H1 (cell line): ENCODE measurements at regions not wholly inside any gene's neighbourhood (a gene's known extent, or its start where the extent isn't known, plus 50 kb on each side); places are given as distances from the start of the nearest gene placed in this dataset.

Experiments
- CTCF ChIA-PET: fragments of 300-600 bp; sonication (Branson Sonifier 250); formaldehyde crosslinking; loops from one replicate; lab custom pipeline; 2021; ENCODE audit not compliant: partially characterized antibody; lab: Charles Lee
- POLR2A ChIA-PET: fragments of 300-600 bp; sonication (Branson Sonifier 250); formaldehyde crosslinking; loops from one replicate; lab custom pipeline; 2021; ENCODE audit warnings: inconsistent platforms; ENCODE audit not compliant: partially characterized antibody; lab: Charles Lee
- DNase-seq, 2 experiments: peaks; one replicate each; pipeline versions ENCODE4 v3.0.0 to v3.0.0-alpha.2; 2010 to 2022; ENCODE audit warnings: low spot score in 2 of 2, low read depth in 1 of 2, mixed read lengths in 1 of 2
- FAIRE-seq: peaks from 2 replicates; lab custom pipeline; 2011; peaks lifted over from hg19 to GRCh38; lab: Jason Lieb, UNC
- H2AFZ ChIP-seq: 2 replicates; pipeline ENCODE4 v1.8.1; 2012; ENCODE audit warnings: low read length, inconsistent platforms
- H2AK5ac ChIP-seq: 2 replicates; pipeline ENCODE4 v1.6.1; 2013; ENCODE audit warnings: low read depth, low read length
- H2BK120ac ChIP-seq: replicated peaks from 2 replicates; pipeline ENCODE3; 2013; ENCODE audit warnings: low read depth, low read length, inconsistent platforms
- H2BK12ac ChIP-seq: 2 replicates; pipeline ENCODE4 v1.6.1; 2013; ENCODE audit warnings: low read depth, low read length
- H2BK15ac ChIP-seq: 2 replicates; pipeline ENCODE4 v1.6.1; 2013; ENCODE audit warnings: low read length
- H2BK20ac ChIP-seq: 2 replicates; pipeline ENCODE4 v1.6.1; 2013; ENCODE audit warnings: low read length
- H2BK5ac ChIP-seq: 2 replicates; pipeline ENCODE4 v1.6.1; 2013; ENCODE audit warnings: low read depth, low read length
- H3K14ac ChIP-seq: 2 replicates; pipeline ENCODE4 v1.6.1; 2013; ENCODE audit warnings: inconsistent platforms; ENCODE audit not compliant: insufficient read length
- H3K18ac ChIP-seq: 2 replicates; pipeline ENCODE4 v1.6.1; 2013; ENCODE audit warnings: low read length; ENCODE audit errors: extremely low read depth
- H3K23ac ChIP-seq: 2 replicates; pipeline ENCODE4 v1.6.1; 2013; ENCODE audit warnings: inconsistent platforms; ENCODE audit not compliant: insufficient read length
- H3K23me2 ChIP-seq: 2 replicates; pipeline ENCODE4 v1.6.1; 2013; ENCODE audit warnings: low read depth, low read length
- H3K27ac ChIP-seq: 2 replicates; pipeline ENCODE4 v1.6.1; 2011; ENCODE audit warnings: low read depth, low read length, inconsistent platforms
- H3K27me3 ChIP-seq, 4 experiments: replicated peaks in 1 of 4; 1 replicate in 1 of 4; 2 replicates in 3 of 4; pipeline versions ENCODE4 v1.6.1 to v1.8.1; 2011 to 2013; ENCODE audit warnings: low read length in 3 of 4, mild to moderate bottlenecking in 3 of 4, inconsistent platforms in 2 of 4, mixed read lengths in 2 of 4, moderate library complexity in 1 of 4; ENCODE audit not compliant: control insufficient read depth in 3 of 4, insufficient read depth in 3 of 4; ENCODE audit errors: extremely low read depth in 1 of 4
- H3K36me3 ChIP-seq, 4 experiments: 2 replicates each; pipeline versions ENCODE4 v1.6.1 to v1.8.1; 2011 to 2013; ENCODE audit warnings: mild to moderate bottlenecking in 4 of 4, low read length in 3 of 4, moderate library complexity in 2 of 4, control low read depth in 1 of 4, inconsistent platforms in 1 of 4; ENCODE audit not compliant: insufficient read depth in 4 of 4, control insufficient read depth in 2 of 4
- H3K4ac ChIP-seq: replicated peaks from 2 replicates; pipeline ENCODE3; 2013; ENCODE audit warnings: low read length, low read depth, mixed read lengths, inconsistent platforms; ENCODE audit not compliant: insufficient read length
- H3K4me1 ChIP-seq, 4 experiments: replicated peaks in 1 of 4; 1 replicate in 1 of 4; 2 replicates in 3 of 4; pipeline versions ENCODE4 v1.6.1 to v1.8.1; 2011 to 2013; ENCODE audit warnings: low read length in 3 of 4, inconsistent platforms in 2 of 4, mixed read lengths in 1 of 4; ENCODE audit not compliant: insufficient read depth in 4 of 4, control insufficient read depth in 3 of 4
- H3K4me2 ChIP-seq, 2 experiments: 2 replicates each; pipeline versions ENCODE4 v1.6.1 to v1.8.1; 2011 to 2013; ENCODE audit warnings: low read depth in 2 of 2, low read length in 2 of 2, control low read depth in 1 of 2, inconsistent platforms in 1 of 2, mild to moderate bottlenecking in 1 of 2; ENCODE audit not compliant: insufficient read depth in 1 of 2
- H3K4me3 ChIP-seq, 4 experiments: fragments of 200-600, 300-600 bp in 1 of 4; sonication (generic), shearing (Covaris generic), sonication (Bioruptor Twin) in 1 of 4; 2 replicates each; pipeline versions ENCODE4 v1.5.1 to v1.8.1; 2011 to 2016; ENCODE audit warnings: low read length in 4 of 4, low read depth in 3 of 4, control low read depth in 2 of 4, inconsistent platforms in 2 of 4, mild to moderate bottlenecking in 2 of 4, mixed read lengths in 1 of 4, moderate library complexity in 1 of 4; ENCODE audit not compliant: insufficient read depth in 2 of 4; ENCODE audit errors: extremely low read depth in 1 of 4
- H3K56ac ChIP-seq: replicated peaks from 2 replicates; pipeline ENCODE3; 2013; ENCODE audit warnings: low read depth, mild to moderate bottlenecking, mixed read lengths, low read length, inconsistent platforms; ENCODE audit not compliant: insufficient read length
- H3K79me1 ChIP-seq: 2 replicates; pipeline ENCODE4 v1.6.1; 2013; ENCODE audit warnings: low read depth, low read length, control low read depth
- H3K79me2 ChIP-seq, 2 experiments: 2 replicates each; pipeline versions ENCODE4 v1.6.1 to v1.8.1; 2012 to 2013; ENCODE audit warnings: low read length in 2 of 2, mild to moderate bottlenecking in 2 of 2, inconsistent platforms in 1 of 2; ENCODE audit not compliant: insufficient read depth in 2 of 2, control insufficient read depth in 1 of 2
- H3K9ac ChIP-seq, 4 experiments: replicated peaks in 1 of 4; 1 replicate in 1 of 4; 2 replicates in 3 of 4; pipeline versions ENCODE4 v1.6.1 to v1.8.1; 2011 to 2013; ENCODE audit warnings: low read depth in 3 of 4, low read length in 3 of 4, control low read depth in 2 of 4, mild to moderate bottlenecking in 2 of 4, moderate library complexity in 2 of 4, inconsistent platforms in 1 of 4; ENCODE audit errors: extremely low read depth in 1 of 4
- H3K9me3 ChIP-seq, 2 experiments: 2 replicates each; pipeline versions ENCODE4 v1.6.1 to v1.8.1; 2012 to 2013; ENCODE audit warnings: mild to moderate bottlenecking in 2 of 2, moderate library complexity in 2 of 2, control low read depth in 1 of 2, inconsistent platforms in 1 of 2, low read depth in 1 of 2, low read length in 1 of 2, mixed read lengths in 1 of 2; ENCODE audit not compliant: insufficient read depth in 2 of 2
- H4K20me1 ChIP-seq, 2 experiments: replicated peaks in 1 of 2; 2 replicates each; pipeline versions ENCODE3 to v1.8.1; 2011 to 2013; ENCODE audit warnings: inconsistent platforms in 2 of 2, low read length in 2 of 2, mild to moderate bottlenecking in 1 of 2; ENCODE audit not compliant: insufficient read depth in 2 of 2, control insufficient read depth in 1 of 2
- H4K5ac ChIP-seq: 2 replicates; pipeline ENCODE4 v1.6.1; 2013; ENCODE audit warnings: low read length, low read depth, mixed read lengths, inconsistent platforms; ENCODE audit not compliant: insufficient read length
- H4K8ac ChIP-seq: 2 replicates; pipeline ENCODE4 v1.8.0; 2013; ENCODE audit warnings: mild to moderate bottlenecking, moderate library complexity, low read length, inconsistent platforms; ENCODE audit not compliant: insufficient read depth; ENCODE audit errors: extremely low read depth
- H4K91ac ChIP-seq: replicated peaks from 2 replicates; pipeline ENCODE3; 2013; ENCODE audit warnings: low read length, mixed read lengths, inconsistent platforms; ENCODE audit not compliant: insufficient read length
- CTBP2 ChIP-seq: IDR thresholded peaks from 2 replicates; pipeline ENCODE4 v1.7.0; 2011; ENCODE audit warnings: borderline replicate concordance, mild to moderate bottlenecking, moderate library complexity, mixed read lengths, low read length; ENCODE audit not compliant: insufficient read depth, insufficient read length
- EP300 ChIP-seq, 2 experiments: IDR thresholded peaks; 1 replicate in 1 of 2; 2 replicates in 1 of 2; pipeline ENCODE4 v1.6.1; 2011 to 2012; ENCODE audit warnings: low read depth in 2 of 2, low read length in 2 of 2, mild to moderate bottlenecking in 2 of 2, borderline replicate concordance in 1 of 2, inconsistent platforms in 1 of 2, moderate library complexity in 1 of 2
- GTF2F1 ChIP-seq: IDR thresholded peaks from 2 replicates; pipeline ENCODE4 v1.6.1; 2012; ENCODE audit warnings: low read depth, low read length, improper control_type of control experiment, borderline replicate concordance
- KDM5A ChIP-seq: fragments of 200-600 bp; IDR thresholded peaks from 2 replicates; pipeline ENCODE4 v1.7.1; 2012; ENCODE audit warnings: mild to moderate bottlenecking, low read length, inconsistent platforms, mixed read lengths
- POLR2A ChIP-seq, 2 experiments: IDR thresholded peaks; 1 replicate in 1 of 2; 2 replicates in 1 of 2; pipeline ENCODE4 v1.6.1; 2011; ENCODE audit warnings: low read depth in 2 of 2, low read length in 2 of 2, mild to moderate bottlenecking in 2 of 2; ENCODE audit errors: control extremely low read depth in 1 of 2
- POU5F1 ChIP-seq: IDR thresholded peaks from 2 replicates; pipeline ENCODE4 v1.6.1; 2011; ENCODE audit warnings: low read depth, mild to moderate bottlenecking, low read length, moderate library complexity
- RBBP5 ChIP-seq: IDR thresholded peaks from 2 replicates; pipeline ENCODE4 v1.7.1; 2012; ENCODE audit warnings: low read depth, mild to moderate bottlenecking, inconsistent platforms, low read length, moderate library complexity, borderline replicate concordance
- TAF7 ChIP-seq: optimal IDR thresholded peaks from 2 replicates; pipeline ENCODE3; 2011; ENCODE audit warnings: low read depth, mild to moderate bottlenecking, inconsistent platforms, low read length, moderate library complexity, borderline replicate concordance
- WGBS, 2 experiments: shearing (Covaris generic) in 1 of 2; methylation state at CpG; one replicate each; pipeline versions ENCODE4 v1.1.6 to v1.1.7; 2013 to 2015; ENCODE audit warnings: low lambda C conversion rate in 2 of 2, mixed read lengths in 2 of 2, inconsistent platforms in 1 of 2, low coverage in 1 of 2, missing lambda C conversion rate in 1 of 2; ENCODE audit not compliant: insufficient replicate concordance in 2 of 2, insufficient coverage in 1 of 2, insufficient read length in 1 of 2; ENCODE audit errors: extremely low coverage in 1 of 2, missing lambda C conversion rate in 1 of 2; 5-methylcytosine and 5-hydroxymethylcytosine counted together
- TF ChIP-seq, protein P1 (sequence below): IDR thresholded peaks from 2 replicates; pipeline ENCODE4 v1.6.1; 2012; ENCODE audit warnings: inconsistent platforms
- TF ChIP-seq, protein P2 (sequence below): IDR thresholded peaks from 2 replicates; pipeline ENCODE4 v1.6.1; 2011; ENCODE audit warnings: low read length, improper control_type of control experiment

- ChIA-PET POLR2A (interaction anchor here (0.9 kb wide), 1 partner anchor 9 kb away, joined by 3 read pairs; no protein-coding TSS in a partner anchor), CTCF (interaction anchor here (0.6 to 5.7 kb wide), 5 partner anchors 9 to 410 kb away, joined by 3 to 62 read pairs (median 6); no protein-coding TSS in a partner anchor)
- H4K5ac ChIP-seq = no peak overlapping the region
- no peak overlapping the region for H2BK20ac ChIP-seq
- no peak overlapping the region for H3K18ac ChIP-seq
- H2BK120ac ChIP-seq = peak overlapping the region; percentile 13
- no peak overlapping the region for H2BK15ac ChIP-seq
- H3K4ac ChIP-seq = peak overlapping the region; percentile 27
- H4K91ac ChIP-seq = peak overlapping the region; percentile 32
- no peak overlapping the region for H4K8ac ChIP-seq
- no peaks in the 10 kb centered on the region for H3K79me2 ChIP-seq
- H3K4me1 ChIP-seq = peaks cover 0 to 2% (median 0%) of the 10 kb centered on the region in 4 experiments; a peak in 3 of 7 replicates
- H3K23me2 ChIP-seq = no peaks in the 10 kb centered on the region
- no peak overlapping the region for H3K27ac ChIP-seq
- H4K20me1 ChIP-seq = no peaks in the 10 kb centered on the region
- no peaks in the 10 kb centered on the region for H3K9me3 ChIP-seq
- H3K56ac ChIP-seq = no peak overlapping the region
- 86% methylated on average over 4 of the region's 4 CpGs; no CpG with 5 or more reads in 1 of the 2 experiments for WGBS, 2 experiments
- H3K36me3 ChIP-seq = no peaks in the 10 kb centered on the region
- no peaks in the 10 kb centered on the region for H3K79me1 ChIP-seq
- H3K4me3 ChIP-seq = no peak overlapping the region
- no peak overlapping the region for H3K9ac ChIP-seq
- H2AFZ ChIP-seq = no peak overlapping the region
- no peak overlapping the region for H3K23ac ChIP-seq
- H2BK5ac ChIP-seq = no peak overlapping the region
- DNase-seq (no peak), FAIRE-seq (no peak)
- no peak overlapping the region for H2BK12ac ChIP-seq
- no peak overlapping the region for H2AK5ac ChIP-seq
- H3K27me3 ChIP-seq = no peaks in the 10 kb centered on the region
- no peak overlapping the region for H3K4me2 ChIP-seq
- no peak overlapping the region for H3K14ac ChIP-seq
- TF ChIP-seq KDM5A (no peak), GTF2F1 (no peak), POU5F1 (no peak), CTBP2 (no peak), EP300 (IDR thresholded peaks at IDR 0.05; ENCODE audit: borderline replicate concordance in 1 of 2, low read depth in 2 of 2, low read length in 2 of 2) (no peak), RBBP5 (no peak), POLR2A (IDR thresholded peaks at IDR 0.05; ENCODE audit: control extremely low read depth in 1 of 2, low read depth in 2 of 2, low read length in 2 of 2) (no peak), TAF7 (no peak)
- TF ChIP-seq, protein P1, sequence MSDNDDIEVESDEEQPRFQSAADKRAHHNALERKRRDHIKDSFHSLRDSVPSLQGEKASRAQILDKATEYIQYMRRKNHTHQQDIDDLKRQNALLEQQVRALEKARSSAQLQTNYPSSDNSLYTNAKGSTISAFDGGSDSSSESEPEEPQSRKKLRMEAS = no peak
- TF ChIP-seq, protein P2, sequence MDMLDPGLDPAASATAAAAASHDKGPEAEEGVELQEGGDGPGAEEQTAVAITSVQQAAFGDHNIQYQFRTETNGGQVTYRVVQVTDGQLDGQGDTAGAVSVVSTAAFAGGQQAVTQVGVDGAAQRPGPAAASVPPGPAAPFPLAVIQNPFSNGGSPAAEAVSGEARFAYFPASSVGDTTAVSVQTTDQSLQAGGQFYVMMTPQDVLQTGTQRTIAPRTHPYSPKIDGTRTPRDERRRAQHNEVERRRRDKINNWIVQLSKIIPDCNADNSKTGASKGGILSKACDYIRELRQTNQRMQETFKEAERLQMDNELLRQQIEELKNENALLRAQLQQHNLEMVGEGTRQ = no peak
Measured at GRCh38 chr14:65949711-65950516, 536.3 kb upstream of the CCDC196 start.
